HL-60 (cell line): ENCODE measurements at regions not wholly inside any gene's neighbourhood (a gene's known extent, or its start where the extent isn't known, plus 50 kb on each side); places are given as distances from the start of the nearest gene placed in this dataset.
A peak's percentile ranks its signal among the peaks of the same experiment; 100 is the strongest.

ENCODE experiments used
- DNase-seq, 2 experiments: peaks; one replicate each; pipeline ENCODE4 v3.0.0-alpha.2; 2010 to 2020; ENCODE audit warnings: low read depth in 1 of 2, low spot score in 1 of 2
- H3K27ac ChIP-seq: fragments of 250-450 bp; sonication (Bioruptor Pico); replicated peaks from 2 replicates; pipeline ENCODE4 v1.5.1; 2020; ENCODE audit warnings: mild to moderate bottlenecking, moderate library complexity
- H3K27me3 ChIP-seq: fragments of 250-450 bp; sonication (Bioruptor Pico); 2 replicates; pipeline ENCODE4 v1.5.1; 2021; ENCODE audit warnings: mild to moderate bottlenecking, moderate library complexity; ENCODE audit not compliant: insufficient read depth, poor library complexity, severe bottlenecking
- H3K4me3 ChIP-seq: replicated peaks from 2 replicates; pipeline ENCODE4 v1.5.1; 2011; ENCODE audit warnings: mild to moderate bottlenecking, control low read depth, low read length; ENCODE audit not compliant: insufficient read depth
- CTCF ChIP-seq: IDR thresholded peaks from one replicate; pipeline ENCODE4 v1.5.1; 2011; ENCODE audit warnings: low read length, control low read depth, inconsistent platforms; ENCODE audit not compliant: insufficient read depth
- GABPA ChIP-seq: IDR thresholded peaks from 2 replicates; pipeline ENCODE4 v1.6.1; 2012; ENCODE audit warnings: low read depth
- POLR2AphosphoS5 ChIP-seq: IDR thresholded peaks from 2 replicates; pipeline ENCODE4 v1.6.1; 2012; ENCODE audit warnings: low read depth
- REST ChIP-seq: IDR thresholded peaks from 2 replicates; pipeline ENCODE4 v1.6.1; 2012; ENCODE audit warnings: low read depth; ENCODE audit not compliant: insufficient replicate concordance
- SPI1 ChIP-seq: IDR thresholded peaks from 2 replicates; pipeline ENCODE4 v1.6.1; 2012; ENCODE audit warnings: low read depth, mild to moderate bottlenecking, borderline replicate concordance

- Histone ChIP-seq H3K27ac (no peak overlapping the region), H3K4me3 (no peak overlapping the region), H3K27me3 (no peaks in the 10 kb centered on the region)
- TF ChIP-seq SPI1, result no peak
- TF ChIP-seq POLR2AphosphoS5, result no peak
- TF ChIP-seq REST, result no peak
- TF ChIP-seq GABPA, result no peak
- no peak for TF ChIP-seq CTCF
- no peak for DNase-seq
Observed at GRCh38 chr12:130017591-130018449, 114.0 kb upstream of the TMEM132D start.

- no peak overlapping the region for H3K4me3 ChIP-seq
- no peaks in the 10 kb centered on the region for H3K27me3 ChIP-seq
- TF ChIP-seq REST, result no peak
- no peak for TF ChIP-seq CTCF
- no peak for TF ChIP-seq POLR2AphosphoS5
- no peak for TF ChIP-seq SPI1
- TF ChIP-seq GABPA, result no peak
- no peak overlapping the region for H3K27ac ChIP-seq
- no peak for DNase-seq
Observed at GRCh38 chr12:130018614-130019013, 114.8 kb upstream of the TMEM132D start.

GRCh38 chr12:130026608-130027176 lies 122.9 kb upstream of the TMEM132D start:
- H3K27me3 ChIP-seq, result no peaks in the 10 kb centered on the region
- H3K27ac ChIP-seq, result no peak overlapping the region
- TF ChIP-seq GABPA (no peak), CTCF (peak; percentile 41), SPI1 (no peak)
- DNase-seq, result peak in 1 of 2 experiments; percentile 18
- no peak overlapping the region for H3K4me3 ChIP-seq
